Endothelial cell of umbilical vein (primary cell): ENCODE measurements at regions not wholly inside any gene's neighbourhood (a gene's known extent, or its start where the extent isn't known, plus 50 kb on each side); places are given as distances from the start of the nearest gene placed in this dataset.

Experiments used
- BruUV-seq: library from RNA; stranded (reverse); fragments of 400-500 nt; replicated peaks from 2 replicates; lab custom pipeline; 2021; lab: Mats Ljungman, UMichigan
- CTCF ChIA-PET: fragments of 300-600, 350-600 bp; sonication (Branson Sonifier 250); formaldehyde crosslinking; loops from one replicate; lab custom pipeline; 2021; ENCODE audit warnings: antibody characterized with exemption, inconsistent platforms; lab: Charles Lee
- POLR2A ChIA-PET: fragments of 300-600, 350-600 bp; sonication (Branson Sonifier 250); formaldehyde crosslinking; loops from one replicate; lab custom pipeline; 2021; ENCODE audit warnings: antibody characterized with exemption, inconsistent platforms; lab: Charles Lee
- DNase-seq: peaks from one replicate; pipeline ENCODE4 v3.0.0-alpha.2; 2011; ENCODE audit warnings: low read depth, low spot score
- FAIRE-seq: peaks from 2 replicates; lab custom pipeline; 2011; peaks lifted over from hg19 to GRCh38; lab: Jason Lieb, UNC
- H2AFZ ChIP-seq: 2 replicates; pipeline ENCODE4 v1.6.0; 2012; ENCODE audit warnings: low read depth, low read length, control low read depth, inconsistent platforms
- H3K27ac ChIP-seq: 2 replicates; pipeline ENCODE4 v1.5.1; 2011; ENCODE audit warnings: low read depth, mild to moderate bottlenecking, control low read depth, low read length, moderate library complexity; ENCODE audit not compliant: insufficient read depth
- H3K27me3 ChIP-seq, 2 experiments: 2 replicates each; pipeline versions ENCODE4 v1.6.0 to v1.6.1; 2011; ENCODE audit warnings: low read length in 2 of 2, mixed read lengths in 1 of 2; ENCODE audit not compliant: control insufficient read depth in 2 of 2, insufficient read depth in 2 of 2
- H3K36me3 ChIP-seq, 2 experiments: 2 replicates in 1 of 2; 3 replicates in 1 of 2; pipeline ENCODE4 v1.5.1; 2011; ENCODE audit warnings: low read length in 2 of 2, mild to moderate bottlenecking in 1 of 2, moderate library complexity in 1 of 2; ENCODE audit not compliant: control insufficient read depth in 2 of 2, insufficient read depth in 2 of 2; ENCODE audit errors: extremely low read depth in 1 of 2
- H3K4me1 ChIP-seq: 3 replicates; pipeline ENCODE4 v1.5.1; 2011; ENCODE audit warnings: mild to moderate bottlenecking, low read length; ENCODE audit not compliant: control insufficient read depth, insufficient read depth; ENCODE audit errors: extremely low read depth
- H3K4me2 ChIP-seq: 2 replicates; pipeline ENCODE4 v1.6.1; 2011; ENCODE audit warnings: low read length, control low read depth, mixed read lengths; ENCODE audit not compliant: insufficient read depth
- H3K4me3 ChIP-seq, 3 experiments: fragments of 200-600 bp in 1 of 3; sonication (generic), shearing (Covaris generic) in 1 of 3; replicated peaks in 1 of 3; 2 replicates each; pipeline ENCODE4 v1.5.1; 2011 to 2016; ENCODE audit warnings: control low read depth in 3 of 3, low read length in 3 of 3, mild to moderate bottlenecking in 2 of 3, inconsistent platforms in 1 of 3, low read depth in 1 of 3, moderate library complexity in 1 of 3; ENCODE audit not compliant: insufficient read depth in 1 of 3
- H3K79me2 ChIP-seq: 2 replicates; pipeline ENCODE4 v1.6.0; 2012; ENCODE audit warnings: low read length, inconsistent platforms; ENCODE audit not compliant: control insufficient read depth, insufficient read depth
- H3K9ac ChIP-seq: replicated peaks from 2 replicates; pipeline ENCODE3; 2011; ENCODE audit warnings: low read length, control low read depth; ENCODE audit not compliant: insufficient read depth; ENCODE audit errors: extremely low read depth
- H3K9me1 ChIP-seq: replicated peaks from 3 replicates; pipeline ENCODE4 v1.6.0; 2011; ENCODE audit warnings: mild to moderate bottlenecking, low read length; ENCODE audit not compliant: control insufficient read depth, insufficient read depth; ENCODE audit errors: extremely low read depth
- H3K9me3 ChIP-seq: replicated peaks from 2 replicates; pipeline ENCODE4 v1.5.1; 2012; ENCODE audit warnings: low read length, inconsistent platforms; ENCODE audit not compliant: control insufficient read depth, insufficient read depth
- H4K20me1 ChIP-seq: replicated peaks from 2 replicates; pipeline ENCODE3; 2011; ENCODE audit warnings: mild to moderate bottlenecking, low read length; ENCODE audit not compliant: control insufficient read depth, insufficient read depth; ENCODE audit errors: extremely low read depth
- CTCF ChIP-seq, 2 donors: IDR thresholded peaks; 1 replicate in 1 of 2; 2 replicates in 1 of 2; pipeline ENCODE4 v1.5.1; 2011; ENCODE audit warnings: low read length in 2 of 2, mild to moderate bottlenecking in 2 of 2, moderate library complexity in 2 of 2, control low read depth in 1 of 2, inconsistent platforms in 1 of 2, low read depth in 1 of 2; ENCODE audit not compliant: insufficient read depth in 1 of 2; ENCODE audit errors: extremely low read depth in 1 of 2
- EZH2 ChIP-seq: IDR thresholded peaks from 2 replicates; pipeline ENCODE4 v1.6.1; 2012; ENCODE audit warnings: borderline replicate concordance, low read depth, mild to moderate bottlenecking, moderate library complexity, low read length, inconsistent platforms; ENCODE audit not compliant: severe bottlenecking
- FOS ChIP-seq: IDR thresholded peaks from 2 replicates; pipeline ENCODE4 v1.6.1; 2011; ENCODE audit warnings: mild to moderate bottlenecking, low read length, moderate library complexity, borderline replicate concordance; ENCODE audit not compliant: insufficient read depth
- GATA2 ChIP-seq: IDR thresholded peaks from 2 replicates; pipeline ENCODE4 v1.7.0; 2011; ENCODE audit warnings: low read depth, mild to moderate bottlenecking, moderate library complexity, mixed read lengths, low read length; ENCODE audit not compliant: insufficient read length, insufficient read depth
- MAX ChIP-seq: IDR thresholded peaks from 2 replicates; pipeline ENCODE4 v1.6.1; 2011; ENCODE audit not compliant: insufficient read depth, insufficient read length
- MYC ChIP-seq: IDR thresholded peaks from one replicate; pipeline ENCODE4 v1.6.1; 2011; ENCODE audit warnings: mild to moderate bottlenecking, low read depth, low read length
- POLR2A ChIP-seq: IDR thresholded peaks from 2 replicates; pipeline ENCODE4 v1.6.1; 2012; ENCODE audit warnings: low read depth, mild to moderate bottlenecking, control low read depth, low read length
- dilution Hi-C: fragments of 300-500 bp; cut with MboI; formaldehyde crosslinking; loops from one replicate; pipeline ENCODE4 v1.15.0; 2019; ENCODE audit warnings: low sequenced_read_pairs; ENCODE audit not compliant: extremely low pct_ligation_motif_present
- intact Hi-C: fragments of 100-400 bp; cut with micrococcal nuclease; formaldehyde crosslinking; loops from one replicate; pipeline ENCODE4 v1.10.0; 2022

GRCh38 chr18:22846088-22846683 lies 86.9 kb upstream of the RBBP8 start:
- no peaks in the 10 kb centered on the region for H3K36me3 ChIP-seq
- no peak overlapping the region for H2AFZ ChIP-seq
- no peaks in the 10 kb centered on the region for H3K79me2 ChIP-seq
- peaks cover 23 to 26% of the 10 kb centered on the region in 2 experiments for H3K27me3 ChIP-seq
- no TSS peak for BruUV-seq
- no peaks in the 10 kb centered on the region for H4K20me1 ChIP-seq
- DNase-seq (peak; percentile 22), FAIRE-seq (no peak)
- no peak overlapping the region for H3K4me3 ChIP-seq
- no peak overlapping the region for H3K4me2 ChIP-seq
- intact Hi-C loops, result loop anchor here (1.0 to 10.0 kb wide), 2 partner anchors 69 to 137 kb away; no protein-coding TSS in a partner anchor
- TF ChIP-seq MYC (no peak), MAX (no peak), POLR2A (no peak), CTCF (IDR thresholded peaks at IDR 0.05; ENCODE audit: extremely low read depth in 1 of 2, insufficient read depth in 1 of 2, low read depth in 1 of 2, low read length in 2 of 2) (peak; percentile 17 to 32), EZH2 (no peak), GATA2 (no peak), FOS (no peak)
- no peaks in the 10 kb centered on the region for H3K9me1 ChIP-seq
- H3K27ac ChIP-seq, result no peak overlapping the region
- H3K9ac ChIP-seq, result no peak overlapping the region
- ChIA-PET CTCF (interaction anchor here (1.0 to 4.1 kb wide), 5 partner anchors 9 to 566 kb away, joined by 3 to 60 read pairs (median 3); no protein-coding TSS in a partner anchor), POLR2A (interaction anchor here (0.6 kb wide), 1 partner anchor 11 kb away, joined by 5 read pairs; no protein-coding TSS in a partner anchor)
- dilution Hi-C loops, result no loop called here
- no peaks in the 10 kb centered on the region for H3K4me1 ChIP-seq
- H3K9me3 ChIP-seq, result no peaks in the 10 kb centered on the region
